T follicular helper cell (primary cell): ENCODE measurements at regions not wholly inside any gene's neighbourhood (a gene's known extent, or its start where the extent isn't known, plus 50 kb on each side); places are given as distances from the start of the nearest gene placed in this dataset.

Source experiments
- DNase-seq: peaks from one replicate; pipeline ENCODE4 v3.0.0-alpha.2; 2020; ENCODE audit warnings: low read depth

DNA sequence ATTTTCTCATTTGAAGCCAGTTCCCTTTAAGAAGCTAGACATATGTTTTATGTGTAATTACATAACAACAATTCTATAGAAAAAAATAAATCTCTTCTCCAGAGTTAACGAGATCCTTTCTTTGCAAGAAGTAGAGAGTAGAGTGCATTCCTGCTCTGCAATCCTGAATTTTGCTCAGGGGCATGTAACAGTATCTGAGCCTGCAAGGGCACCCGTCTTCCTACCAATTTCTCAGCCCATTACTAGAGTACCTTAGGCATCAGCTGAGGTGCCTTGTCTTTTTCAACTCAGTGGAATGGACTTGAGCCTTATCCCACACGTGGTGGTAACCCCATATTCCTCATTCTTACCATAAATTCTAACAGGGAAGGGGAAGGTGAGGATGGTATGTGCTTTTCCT is 205.9 kb downstream of the IKZF2 start:
- DNase-seq, result no peak

DNA sequence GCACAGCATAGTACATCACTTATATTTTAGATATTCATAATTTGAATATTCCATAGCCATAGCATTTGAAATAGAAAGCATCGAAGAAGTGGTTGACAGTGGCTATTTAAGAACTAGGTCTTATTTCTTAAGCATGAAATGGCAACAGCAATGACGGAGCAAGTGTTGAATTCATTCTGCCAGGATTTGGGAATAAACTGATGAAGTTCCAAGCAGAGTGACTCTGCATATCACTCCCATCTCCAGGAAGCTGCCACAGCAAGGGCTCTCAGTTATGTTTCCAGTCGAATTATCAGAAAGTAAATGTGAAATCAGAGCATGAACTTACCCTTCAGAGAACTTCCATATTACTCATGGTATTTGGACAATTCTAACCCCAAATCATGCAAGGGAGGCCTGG is 208.1 kb downstream of the IKZF2 start:
- DNase-seq, result no peak

DNA sequence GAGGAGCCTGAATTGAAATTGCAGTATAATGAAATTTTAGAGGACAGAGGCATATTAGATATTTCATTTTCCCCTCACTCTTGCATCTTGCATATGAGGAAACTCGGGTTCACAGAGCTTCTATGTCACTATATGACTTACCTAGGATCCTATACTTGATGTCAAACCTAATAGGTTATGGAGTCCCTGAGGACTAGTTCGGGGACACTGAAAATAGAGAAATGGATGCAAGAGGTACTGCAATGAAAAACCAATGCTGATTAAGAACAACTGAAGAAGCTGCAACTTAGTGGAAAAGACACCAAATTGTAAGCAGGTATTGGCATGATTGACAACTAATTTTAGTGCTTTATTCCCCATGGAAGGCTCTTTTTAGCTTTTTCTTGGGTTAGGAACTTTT is 210.1 kb downstream of the IKZF2 start:
- DNase-seq, result no peak

DNA sequence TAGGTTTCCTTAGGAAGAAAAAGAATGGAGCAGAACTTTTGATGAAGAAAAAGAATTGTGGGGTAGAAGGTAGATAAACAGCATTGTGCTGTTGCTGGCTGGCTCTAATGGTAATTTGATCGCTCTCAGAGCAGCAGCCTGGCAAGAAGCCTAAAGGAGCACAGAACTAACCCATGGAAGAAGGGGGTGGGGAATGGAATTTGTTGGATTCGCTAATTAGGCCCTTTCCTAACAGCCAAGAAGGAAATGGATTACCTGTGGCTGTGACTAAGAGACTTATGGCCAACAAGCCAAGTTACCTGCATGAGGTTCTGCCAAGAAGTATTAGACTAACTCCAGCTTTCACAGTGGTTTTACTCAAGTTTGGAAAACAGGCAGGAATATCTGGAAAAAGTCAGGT is 210.6 kb downstream of the IKZF2 start:
- DNase-seq, result no peak

DNA sequence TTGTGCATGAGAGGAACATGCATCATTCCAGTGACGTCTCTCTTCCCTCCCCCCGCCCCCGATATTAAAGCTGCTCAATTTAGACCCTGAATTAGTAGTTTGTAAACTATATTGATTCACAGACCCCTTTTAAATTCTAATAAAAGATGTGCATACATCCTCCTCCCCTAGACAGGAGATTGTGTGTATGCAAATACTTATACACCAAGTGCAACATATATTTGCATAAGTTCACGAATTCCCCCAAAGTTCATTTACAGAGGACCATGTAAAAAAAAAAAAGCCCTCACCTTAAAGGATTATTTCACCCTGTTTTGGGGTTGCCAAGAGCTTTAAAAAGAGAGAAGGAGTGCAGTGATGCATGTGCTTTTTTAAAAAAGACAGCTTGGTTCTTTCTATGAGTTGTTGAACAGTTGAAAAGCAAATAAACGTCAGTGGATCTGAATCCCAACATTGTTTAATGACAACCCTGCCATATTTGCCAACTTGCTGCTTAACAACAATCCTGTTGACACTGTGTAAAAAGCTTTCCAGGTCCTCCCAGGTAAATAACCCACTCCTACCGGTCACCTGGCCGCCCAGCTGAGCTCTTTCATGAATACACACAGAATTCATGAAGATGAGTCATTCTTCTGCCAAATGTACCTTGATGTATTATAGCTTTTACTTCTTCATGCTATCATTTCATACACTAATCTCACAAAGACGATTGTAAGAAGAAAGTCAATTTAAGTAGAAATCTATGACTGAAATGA is 211.5 kb downstream of the IKZF2 start:
- no peak for DNase-seq

DNA sequence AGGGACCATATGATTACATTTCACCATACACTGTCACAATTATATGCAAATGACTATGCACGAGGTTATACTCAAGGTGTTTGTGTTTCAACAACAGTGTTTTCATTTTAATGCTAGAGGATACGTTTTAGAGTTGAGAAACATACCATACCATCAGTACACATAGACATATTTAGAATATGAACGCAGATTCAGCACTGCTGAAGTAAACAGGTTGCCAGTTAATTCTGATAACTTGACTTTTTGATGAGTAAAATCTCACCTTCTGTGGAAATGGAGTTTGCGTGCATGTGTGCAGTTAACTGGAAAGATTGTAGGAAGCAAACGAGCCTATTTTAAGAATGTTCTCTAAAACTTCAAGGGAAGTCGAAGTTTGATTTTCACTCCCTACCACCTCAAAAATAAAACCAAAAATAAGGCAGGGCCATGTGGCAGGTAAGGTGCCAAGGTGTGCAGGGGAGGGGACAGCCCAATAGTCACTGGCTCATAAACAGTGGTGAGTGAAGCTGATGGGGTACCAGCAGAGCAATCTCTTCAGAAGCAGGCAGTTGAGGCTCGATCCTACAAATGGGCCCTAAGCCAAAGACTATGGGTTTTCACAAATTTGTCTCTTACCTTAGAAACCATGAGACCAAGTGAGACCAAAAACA is 213.1 kb downstream of the IKZF2 start:
- no peak for DNase-seq

DNA sequence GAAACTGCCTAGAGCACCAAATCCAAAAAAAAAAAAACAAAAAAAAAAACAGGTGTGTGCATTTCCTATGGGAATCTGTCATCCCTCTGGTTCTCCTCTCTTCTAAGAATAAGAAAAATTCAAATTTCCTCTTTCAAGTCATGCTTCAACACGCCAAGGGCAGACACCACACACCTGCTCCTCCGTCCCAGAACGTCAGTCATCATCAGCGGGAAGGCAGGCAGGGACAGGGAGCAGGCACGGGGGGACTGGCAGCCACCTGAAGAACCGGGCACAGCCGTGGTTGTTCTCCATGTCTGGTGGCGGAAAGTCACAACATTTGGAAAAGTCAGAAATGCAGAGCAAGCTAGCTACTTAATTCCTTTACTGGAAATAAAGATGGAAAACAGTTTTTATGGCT is 214.8 kb downstream of the IKZF2 start:
- no peak for DNase-seq

DNA sequence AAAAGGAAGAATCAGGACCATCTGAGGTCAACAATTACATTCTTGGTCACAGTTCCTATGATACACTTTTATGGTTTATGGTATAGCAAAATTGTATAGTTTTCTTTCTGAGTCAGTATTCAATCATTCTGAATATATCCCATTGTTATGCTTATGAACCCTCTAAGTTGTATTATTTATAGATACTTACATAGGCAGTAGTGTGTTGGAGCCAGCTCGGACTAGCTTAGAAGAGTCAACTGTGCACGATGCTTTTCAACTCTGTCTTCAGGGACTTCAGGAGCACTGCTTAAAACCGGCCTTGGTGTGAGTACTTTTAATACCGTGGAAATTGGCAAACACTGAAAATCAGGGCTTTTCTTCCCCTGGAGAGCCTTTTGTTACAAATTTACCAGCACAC is 215.7 kb downstream of the IKZF2 start:
- no peak for DNase-seq

DNA sequence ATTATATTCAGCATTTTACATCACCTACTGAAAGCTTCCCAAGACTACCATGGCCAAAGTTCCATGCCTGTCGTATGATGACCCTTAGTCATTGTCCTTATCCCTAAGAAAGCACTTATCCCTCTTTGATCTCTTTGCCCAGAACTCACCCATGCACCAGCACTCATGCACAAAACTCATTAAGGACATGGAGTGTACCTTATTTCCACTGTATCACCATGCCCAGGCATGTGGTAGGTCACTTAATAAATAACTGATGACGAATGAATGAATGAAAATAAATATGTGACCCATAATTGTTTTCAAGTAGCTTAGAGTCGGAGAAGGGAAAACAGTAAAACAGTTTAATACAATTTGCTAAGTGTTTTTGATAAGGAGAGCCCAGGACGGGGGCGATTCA is 220.1 kb downstream of the IKZF2 start:
- no peak for DNase-seq

DNA sequence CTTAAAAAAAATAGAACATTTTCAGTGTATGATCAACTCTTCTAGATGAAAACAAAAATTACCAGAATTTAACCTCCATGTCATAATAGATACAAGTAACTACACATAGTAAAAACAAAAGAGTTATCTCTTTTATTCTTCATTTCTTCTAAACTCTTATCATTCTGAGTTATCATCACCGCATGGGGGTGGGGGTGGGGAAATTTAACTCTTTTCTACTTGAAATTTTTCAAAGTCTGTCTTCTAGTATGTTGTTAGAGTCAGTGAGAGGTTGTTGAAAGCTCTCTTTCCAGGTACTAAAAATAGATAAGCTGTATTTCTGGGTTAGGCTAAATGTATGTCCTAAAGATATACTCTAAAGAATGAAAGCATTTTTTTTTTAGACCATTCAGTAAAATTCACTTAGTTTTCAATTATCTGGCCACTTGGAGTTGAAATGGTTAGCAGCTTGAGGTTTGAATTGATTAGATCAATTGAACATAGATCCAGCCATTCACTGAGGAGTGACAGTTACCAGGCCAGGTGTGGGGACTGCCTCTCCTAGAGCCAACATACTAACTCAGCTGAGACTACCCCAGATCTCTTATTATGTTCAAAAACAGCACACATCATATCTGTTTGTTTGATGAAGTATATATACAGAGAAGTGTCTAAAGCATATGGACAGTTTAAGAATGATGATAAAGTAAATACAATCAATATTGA is 220.7 kb downstream of the IKZF2 start:
- no peak for DNase-seq

DNA sequence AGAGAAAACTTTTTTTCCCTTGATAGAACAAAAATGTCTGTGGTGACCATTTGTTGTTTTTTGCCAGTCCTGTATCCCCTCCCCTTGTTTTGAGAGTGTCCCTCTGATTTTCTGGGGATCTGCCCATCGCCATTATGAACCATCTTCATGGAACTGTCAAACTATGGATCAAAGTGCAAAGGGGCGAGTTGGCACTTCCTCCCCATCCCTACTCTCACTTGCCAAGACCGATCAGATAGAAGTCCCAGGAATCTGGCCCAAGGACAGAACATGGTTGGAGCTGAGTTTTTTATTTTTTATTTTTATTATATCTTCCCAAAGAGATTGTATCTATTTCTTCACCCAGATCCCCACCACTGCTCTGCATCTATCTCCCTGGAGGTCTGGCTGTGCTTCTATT is 221.4 kb downstream of the IKZF2 start:
- DNase-seq, result no peak

DNA sequence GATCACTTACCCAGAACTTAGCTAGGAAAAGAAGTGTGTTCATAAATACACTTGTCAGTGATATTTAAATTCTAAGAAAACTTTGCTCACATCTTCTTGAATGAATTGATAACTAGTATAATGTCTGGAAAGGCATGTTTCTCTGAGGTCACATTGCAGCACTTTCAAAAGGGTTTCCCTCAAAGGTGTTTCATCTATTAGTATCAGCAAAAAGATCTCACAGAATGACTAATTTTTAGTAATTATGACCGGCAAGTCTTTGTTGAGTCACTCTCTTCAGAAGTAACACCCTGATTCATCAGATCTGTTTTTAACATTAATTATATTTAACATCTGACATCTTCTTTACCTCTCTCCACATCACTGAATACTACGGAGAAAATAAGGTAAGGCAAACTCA is 222.3 kb downstream of the IKZF2 start:
- no peak for DNase-seq

DNA sequence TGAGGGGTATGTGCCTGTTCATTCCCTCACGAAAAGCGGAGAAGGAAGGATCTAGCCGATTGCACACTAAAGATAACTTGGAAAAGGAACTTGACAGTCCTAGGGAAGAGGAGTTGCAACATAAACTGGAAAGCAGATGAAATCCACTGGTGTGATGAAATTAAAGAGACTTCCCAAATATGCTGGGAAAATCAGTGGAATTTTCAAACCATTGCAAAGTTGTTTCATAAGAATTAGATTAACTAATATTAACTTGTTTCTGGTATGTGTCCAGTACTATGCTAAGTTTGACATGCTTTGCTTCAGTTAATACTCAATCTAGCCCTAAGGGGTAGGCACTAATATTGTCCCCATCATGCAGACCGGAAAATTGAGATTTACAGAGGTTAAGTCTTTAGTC is 222.7 kb downstream of the IKZF2 start:
- no peak for DNase-seq

DNA sequence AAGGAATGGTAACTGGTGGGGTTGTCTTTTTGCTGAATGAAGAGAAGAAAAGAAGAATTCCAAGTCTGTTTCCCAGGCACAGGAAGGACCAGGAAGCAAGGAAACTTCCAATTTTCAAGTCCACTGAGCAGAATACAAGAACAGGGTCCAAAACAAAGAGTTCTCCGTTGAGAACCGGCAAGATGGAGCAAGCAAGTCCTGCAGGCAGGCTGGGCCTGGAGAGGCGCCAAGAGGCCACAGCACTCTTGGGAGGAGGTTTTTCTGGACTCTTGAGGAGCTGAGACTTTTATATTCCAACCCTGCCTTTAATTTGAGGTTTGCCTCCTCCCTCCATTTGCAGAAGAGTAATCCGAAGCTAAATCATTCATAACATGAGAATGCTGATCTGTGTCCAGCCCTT is 224.5 kb downstream of the IKZF2 start:
- no peak for DNase-seq

DNA sequence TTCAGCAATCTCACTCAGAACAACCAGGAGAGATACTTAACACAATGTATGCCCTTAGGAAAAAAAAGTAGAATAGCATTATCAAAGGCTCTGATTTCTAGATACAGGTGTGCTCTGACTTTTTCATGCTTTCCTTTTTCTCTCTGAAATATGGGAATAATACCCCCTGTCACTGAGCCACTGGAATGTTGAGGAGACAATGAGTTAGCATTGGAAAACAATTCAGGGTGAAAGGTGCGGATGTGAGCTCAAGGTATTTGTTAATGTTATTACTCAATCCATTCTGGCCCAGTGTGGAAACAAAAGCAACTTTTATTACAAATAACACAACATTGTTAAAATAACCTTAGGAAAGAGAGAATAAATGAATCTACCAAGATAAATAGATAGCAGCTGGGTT is 228.0 kb downstream of the IKZF2 start:
- no peak for DNase-seq

DNA sequence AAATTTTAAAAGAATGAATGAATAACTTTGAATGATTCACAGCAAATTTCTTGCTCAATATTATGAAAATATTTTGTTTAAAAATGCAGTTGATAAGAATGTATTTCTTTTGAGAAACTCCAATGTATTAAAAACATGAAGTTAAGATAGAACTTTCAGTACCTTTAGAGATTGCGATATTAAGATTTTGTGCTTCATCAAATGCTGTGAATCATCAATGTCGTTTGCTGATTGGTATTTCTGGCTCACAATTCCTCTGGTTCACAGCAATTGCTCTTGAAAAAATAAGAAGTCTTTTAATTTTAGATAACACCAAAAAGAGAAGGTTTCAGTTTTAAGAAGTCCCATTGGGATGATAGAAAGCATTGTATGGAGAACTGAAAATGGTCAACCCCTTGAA is 228.7 kb downstream of the IKZF2 start:
- DNase-seq, result no peak

DNA sequence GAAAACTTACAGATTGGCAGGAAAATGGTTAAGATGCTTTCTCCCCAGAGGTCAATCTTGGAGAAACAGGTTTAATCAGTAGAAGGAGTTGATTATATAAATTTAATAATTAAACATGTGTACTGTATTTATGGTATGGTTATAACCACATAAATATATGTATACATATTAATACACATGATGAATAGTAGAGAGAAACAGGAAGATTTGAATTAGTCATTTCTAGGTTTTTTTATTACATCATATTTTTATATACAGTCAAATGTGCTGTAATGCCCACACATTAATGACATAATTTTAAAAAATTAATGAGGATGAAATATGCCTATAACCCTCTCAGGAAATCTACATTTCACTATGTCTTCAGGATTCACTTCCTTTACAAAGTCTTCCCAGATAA is 229.7 kb downstream of the IKZF2 start:
- DNase-seq, result no peak

DNA sequence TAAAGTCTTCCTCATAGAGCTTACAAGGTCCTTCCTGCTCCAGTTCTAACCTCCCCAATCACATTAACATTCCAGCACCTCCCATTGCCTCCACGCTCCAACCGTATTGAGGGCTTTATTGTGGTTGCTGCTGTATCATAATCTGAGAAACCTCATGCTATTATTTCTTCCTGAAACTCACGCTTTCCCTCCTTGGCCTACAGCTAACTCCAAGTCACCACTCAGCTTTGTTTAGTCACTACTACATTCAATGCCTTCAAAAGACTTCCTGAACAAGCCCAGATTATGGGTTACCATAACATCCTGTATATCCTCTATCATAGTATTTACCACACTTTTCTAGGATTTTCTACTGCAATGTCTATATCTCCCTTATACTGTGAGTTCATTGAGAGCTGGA is 230.4 kb downstream of the IKZF2 start:
- no peak for DNase-seq

DNA sequence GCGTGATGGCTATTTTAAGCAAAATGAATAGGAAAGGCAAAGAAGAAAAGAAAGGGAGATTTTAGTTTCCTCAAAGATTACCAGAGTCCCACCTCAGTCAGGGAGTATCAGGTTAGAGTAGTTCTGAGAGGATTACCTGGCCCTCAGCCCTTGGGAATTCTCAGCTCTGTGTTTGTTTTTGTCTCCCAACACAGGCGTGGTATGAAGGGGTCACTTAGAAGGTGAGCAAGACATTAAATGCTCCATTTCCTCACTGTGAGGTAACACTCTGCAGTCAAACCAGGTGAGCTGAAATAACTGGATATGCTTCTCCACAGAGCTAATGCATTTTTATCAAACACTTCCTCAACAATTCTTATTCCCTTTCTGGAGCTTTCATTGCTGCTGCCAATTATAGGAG is 232.2 kb downstream of the IKZF2 start:
- no peak for DNase-seq

DNA sequence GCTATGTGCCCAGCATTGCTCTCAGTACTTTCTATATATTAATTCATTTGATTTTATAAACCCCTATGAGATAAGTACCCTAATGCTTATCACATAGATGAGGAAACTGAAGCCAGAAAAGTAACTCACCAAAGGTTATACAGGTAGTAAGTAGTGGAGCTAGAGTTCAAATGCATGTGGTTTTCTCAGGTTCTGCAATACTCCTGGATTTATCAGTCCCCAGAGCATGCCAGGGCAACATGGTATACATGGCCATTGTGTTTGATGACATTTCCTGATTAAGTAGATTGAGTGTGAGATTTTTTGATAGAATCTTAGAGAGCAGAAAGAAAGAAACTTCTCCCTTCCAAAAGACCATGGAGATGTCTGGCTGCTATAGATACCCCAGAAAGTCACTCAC is 233.1 kb downstream of the IKZF2 start:
- DNase-seq, result no peak

DNA sequence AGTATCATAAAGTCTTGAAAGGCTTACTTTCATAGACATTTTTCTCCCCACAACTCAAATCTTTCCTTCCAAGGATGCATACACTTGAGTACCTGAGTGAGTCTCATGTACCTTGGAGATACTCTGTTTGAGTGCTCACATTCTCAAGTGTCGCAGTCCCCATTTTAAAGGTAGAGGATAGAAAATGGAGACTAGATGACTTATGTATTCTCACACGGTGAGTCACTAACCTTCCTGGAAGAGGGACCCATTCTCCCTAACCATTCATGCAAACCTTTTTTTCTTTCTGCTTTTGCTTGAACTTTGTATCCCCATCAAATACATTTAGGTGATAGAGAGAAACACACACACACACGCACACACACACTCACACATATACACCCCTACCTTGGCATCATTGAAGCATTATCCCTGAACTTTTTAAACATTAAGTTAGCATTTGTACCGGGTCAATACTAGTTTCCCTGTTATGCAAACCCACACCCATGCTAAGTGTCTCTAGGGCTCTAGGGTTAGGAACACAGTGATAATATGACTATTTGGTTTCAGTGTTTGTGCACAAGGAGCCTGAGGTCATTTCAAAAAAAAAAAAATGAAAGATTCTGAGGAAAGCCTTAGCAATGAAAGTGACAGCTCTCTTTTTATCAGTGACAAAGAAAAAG is 236.2 kb downstream of the IKZF2 start:
- DNase-seq, result no peak

DNA sequence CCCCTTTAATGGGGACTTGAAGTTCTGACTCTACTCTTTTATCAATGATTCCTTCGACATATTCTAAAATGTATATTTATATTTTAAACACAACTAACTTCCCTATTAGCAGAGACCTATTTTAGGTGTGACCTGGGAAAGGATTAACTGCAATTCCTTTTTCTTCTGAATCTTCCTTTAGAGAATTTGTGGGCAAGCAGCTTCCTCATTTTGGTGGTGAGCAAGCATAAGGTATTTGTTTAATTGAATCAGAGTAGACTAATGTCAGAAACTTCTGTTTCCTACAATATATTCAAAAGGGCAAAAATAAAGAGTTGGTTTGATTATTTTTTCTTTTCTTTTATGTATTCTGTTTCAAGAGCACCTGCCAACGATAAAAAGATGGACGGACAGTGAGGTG is 237.0 kb downstream of the IKZF2 start:
- no peak for DNase-seq
